Fibroblast of lung (primary cell): ENCODE measurements at regions not wholly inside any gene's neighbourhood (a gene's known extent, or its start where the extent isn't known, plus 50 kb on each side); places are given as distances from the start of the nearest gene placed in this dataset.

ENCODE experiments used
- DNase-seq, 2 donors: peaks; one replicate each; pipeline versions ENCODE4 v3.0.0 to v3.0.0-alpha.2; 2010; ENCODE audit warnings: low read depth in 2 of 2
- H2AFZ ChIP-seq: 2 replicates; pipeline ENCODE4 v1.5.1; 2012; ENCODE audit warnings: low read length, control low read depth, inconsistent platforms
- H3K27ac ChIP-seq: 2 replicates; pipeline ENCODE4 v1.5.1; 2011; ENCODE audit warnings: low read length, control low read depth; ENCODE audit not compliant: insufficient read depth
- H3K27me3 ChIP-seq: 2 replicates; pipeline ENCODE4 v1.5.1; 2011; ENCODE audit warnings: mild to moderate bottlenecking, low read length; ENCODE audit not compliant: control insufficient read depth, insufficient read depth
- H3K36me3 ChIP-seq: 2 replicates; pipeline ENCODE4 v1.5.1; 2011; ENCODE audit warnings: low read length; ENCODE audit not compliant: control insufficient read depth, insufficient read depth
- H3K4me1 ChIP-seq: 2 replicates; pipeline ENCODE4 v1.5.1; 2011; ENCODE audit warnings: low read length; ENCODE audit not compliant: control insufficient read depth, insufficient read depth; ENCODE audit errors: extremely low read depth
- H3K4me2 ChIP-seq: 2 replicates; pipeline ENCODE4 v1.5.1; 2011; ENCODE audit warnings: low read length, control low read depth; ENCODE audit not compliant: insufficient read depth; ENCODE audit errors: extremely low read depth
- H3K4me3 ChIP-seq, 4 experiments: fragments of 200-600 bp in 1 of 4; sonication (generic) in 1 of 4; replicated peaks in 1 of 4; 2 replicates each; pipeline ENCODE4 v1.5.1; 2011 to 2016; ENCODE audit warnings: low read length in 4 of 4, low read depth in 3 of 4, mild to moderate bottlenecking in 3 of 4, control low read depth in 2 of 4, inconsistent platforms in 1 of 4, mixed read lengths in 1 of 4; ENCODE audit not compliant: insufficient read depth in 1 of 4; ENCODE audit errors: control extremely low read depth in 1 of 4
- H3K79me2 ChIP-seq: 2 replicates; pipeline ENCODE4 v1.5.1; 2012; ENCODE audit warnings: mild to moderate bottlenecking, low read length, inconsistent platforms; ENCODE audit not compliant: control insufficient read depth, insufficient read depth
- H3K9ac ChIP-seq: 2 replicates; pipeline ENCODE4 v1.5.1; 2011; ENCODE audit warnings: mild to moderate bottlenecking, low read length, control low read depth; ENCODE audit not compliant: insufficient read depth
- H3K9me3 ChIP-seq: 2 replicates; pipeline ENCODE4 v1.5.1; 2012; ENCODE audit warnings: low read depth, low read length; ENCODE audit not compliant: control insufficient read depth, insufficient read depth
- H4K20me1 ChIP-seq: 2 replicates; pipeline ENCODE4 v1.5.1; 2011; ENCODE audit warnings: low read length; ENCODE audit not compliant: control insufficient read depth, insufficient read depth; ENCODE audit errors: extremely low read depth
- CTCF ChIP-seq, 2 donors: IDR thresholded peaks in 1 of 2; conservative IDR thresholded peaks in 1 of 2; 1 replicate in 1 of 2; 2 replicates in 1 of 2; pipeline ENCODE4 v1.5.1; 2011 to 2012; ENCODE audit warnings: low read length in 2 of 2, control low read depth in 1 of 2, inconsistent platforms in 1 of 2, low read depth in 1 of 2, mild to moderate bottlenecking in 1 of 2
- EZH2 ChIP-seq: IDR thresholded peaks from 2 replicates; pipeline ENCODE4 v1.5.1; 2012; ENCODE audit warnings: low read length, control low read depth, mild to moderate bottlenecking; ENCODE audit errors: missing control alignments

GRCh38 chr7:46999866-47000265, 582.0 kb downstream of the TNS3 start:
- no peaks in the 10 kb centered on the region for H3K9me3 ChIP-seq
- no peak overlapping the region for H3K4me3 ChIP-seq
- H3K4me2 ChIP-seq: no peak overlapping the region
- no peaks in the 10 kb centered on the region for H3K4me1 ChIP-seq
- H3K79me2 ChIP-seq: no peaks in the 10 kb centered on the region
- H3K9ac ChIP-seq: no peak overlapping the region
- no peaks in the 10 kb centered on the region for H3K36me3 ChIP-seq
- H3K27me3 ChIP-seq: no peaks in the 10 kb centered on the region
- no peak overlapping the region for H2AFZ ChIP-seq
- no peaks in the 10 kb centered on the region for H4K20me1 ChIP-seq
- H3K27ac ChIP-seq: no peak overlapping the region
- TF ChIP-seq EZH2 (no peak), CTCF (conservative IDR thresholded peaks at IDR 0.05 in 1 of 2, IDR thresholded peaks at IDR 0.05 in 1 of 2; ENCODE audit: low read depth in 1 of 2, low read length in 2 of 2) (no peak)
- DNase-seq: no peak

GRCh38 chr7:46996972-46997371, 584.9 kb downstream of the TNS3 start:
- no peak overlapping the region for H3K4me3 ChIP-seq
- H2AFZ ChIP-seq: no peak overlapping the region
- no peaks in the 10 kb centered on the region for H3K9me3 ChIP-seq
- H4K20me1 ChIP-seq: no peaks in the 10 kb centered on the region
- H3K4me2 ChIP-seq: no peak overlapping the region
- no peak overlapping the region for H3K27ac ChIP-seq
- no peaks in the 10 kb centered on the region for H3K79me2 ChIP-seq
- H3K4me1 ChIP-seq: no peaks in the 10 kb centered on the region
- H3K27me3 ChIP-seq: no peaks in the 10 kb centered on the region
- no peak for TF ChIP-seq EZH2
- no peak for TF ChIP-seq CTCF (conservative IDR thresholded peaks at IDR 0.05 in 1 of 2, IDR thresholded peaks at IDR 0.05 in 1 of 2; ENCODE audit: low read depth in 1 of 2, low read length in 2 of 2)
- no peak for DNase-seq
- no peaks in the 10 kb centered on the region for H3K36me3 ChIP-seq
- H3K9ac ChIP-seq: no peak overlapping the region

GRCh38 chr7:46993396-46993795, 588.5 kb downstream of the TNS3 start:
- H3K9me3 ChIP-seq: no peaks in the 10 kb centered on the region
- H3K4me2 ChIP-seq: no peak overlapping the region
- H3K27me3 ChIP-seq: no peaks in the 10 kb centered on the region
- H3K4me1 ChIP-seq: no peaks in the 10 kb centered on the region
- H3K4me3 ChIP-seq: no peak overlapping the region
- H3K9ac ChIP-seq: no peak overlapping the region
- H3K27ac ChIP-seq: no peak overlapping the region
- TF ChIP-seq CTCF (conservative IDR thresholded peaks at IDR 0.05 in 1 of 2, IDR thresholded peaks at IDR 0.05 in 1 of 2; ENCODE audit: low read depth in 1 of 2, low read length in 2 of 2) (no peak), EZH2 (no peak)
- peak in 1 of 2 donors; percentile 40 for DNase-seq
- no peak overlapping the region for H2AFZ ChIP-seq
- no peaks in the 10 kb centered on the region for H3K36me3 ChIP-seq
- H3K79me2 ChIP-seq: no peaks in the 10 kb centered on the region
- no peaks in the 10 kb centered on the region for H4K20me1 ChIP-seq
